Right renal cortex interstitium (tissue), 3 donors: ENCODE measurements at regions not wholly inside any gene's neighbourhood (a gene's known extent, or its start where the extent isn't known, plus 50 kb on each side); places are given as distances from the start of the nearest gene placed in this dataset.

Experiments
- DNase-seq, 3 donors: peaks; one replicate each; pipeline ENCODE4 v3.0.0-alpha.2; 2013; ENCODE audit warnings: low read depth in 3 of 3, low spot score in 2 of 3

DNA sequence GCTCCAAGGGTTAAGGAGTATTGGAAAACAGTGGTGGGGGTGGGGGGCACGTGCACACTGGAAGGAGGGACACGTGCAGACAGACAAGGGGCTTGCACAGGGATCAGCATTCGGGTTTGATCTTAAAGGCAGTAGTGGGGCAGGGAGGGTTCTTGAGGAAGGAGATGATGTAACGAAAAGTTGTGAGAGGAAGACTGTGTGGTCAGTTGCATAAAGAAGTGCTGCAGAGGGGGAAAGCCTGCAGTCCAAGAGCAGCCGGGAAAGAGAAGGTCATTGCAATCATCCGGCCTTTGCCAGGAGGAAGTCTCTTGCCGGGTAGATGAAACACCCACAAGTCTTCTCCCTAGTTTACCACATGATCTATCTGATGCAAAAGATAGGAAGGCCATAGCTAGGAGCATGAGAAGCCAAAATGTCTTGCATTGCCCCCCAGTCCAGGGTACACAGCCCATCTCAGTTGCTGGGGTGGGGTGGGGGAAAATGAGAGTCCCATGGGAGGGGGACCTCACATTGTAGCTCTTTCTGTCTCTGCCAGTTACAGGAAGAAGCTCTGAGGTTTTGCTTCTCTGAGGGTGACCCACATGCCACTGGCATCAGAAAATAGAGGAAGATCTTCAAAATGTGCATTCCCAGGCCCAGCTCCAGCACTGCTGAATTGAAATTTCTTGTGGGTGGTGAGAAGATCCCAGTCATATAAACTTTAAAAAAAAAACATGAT lies 202.5 kb upstream of the RAB4A start:
- DNase-seq: no peak

DNA sequence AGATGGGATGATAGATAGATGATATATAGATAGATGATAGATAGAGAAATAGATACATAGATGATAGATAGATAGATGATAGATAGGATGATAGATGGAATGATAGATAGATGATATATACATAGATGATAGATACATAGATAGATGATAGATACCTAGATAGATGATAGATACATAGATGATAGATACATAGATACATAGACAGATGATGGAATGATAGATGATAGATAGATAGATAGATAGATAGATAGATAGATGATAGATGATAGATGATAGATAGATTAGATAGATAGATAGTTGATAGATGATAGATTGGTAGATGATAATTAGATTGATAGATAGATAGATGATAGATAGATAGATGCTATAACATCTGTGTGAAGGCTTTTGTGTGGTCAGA lies 201.7 kb upstream of the RAB4A start:
- DNase-seq: no peak

DNA sequence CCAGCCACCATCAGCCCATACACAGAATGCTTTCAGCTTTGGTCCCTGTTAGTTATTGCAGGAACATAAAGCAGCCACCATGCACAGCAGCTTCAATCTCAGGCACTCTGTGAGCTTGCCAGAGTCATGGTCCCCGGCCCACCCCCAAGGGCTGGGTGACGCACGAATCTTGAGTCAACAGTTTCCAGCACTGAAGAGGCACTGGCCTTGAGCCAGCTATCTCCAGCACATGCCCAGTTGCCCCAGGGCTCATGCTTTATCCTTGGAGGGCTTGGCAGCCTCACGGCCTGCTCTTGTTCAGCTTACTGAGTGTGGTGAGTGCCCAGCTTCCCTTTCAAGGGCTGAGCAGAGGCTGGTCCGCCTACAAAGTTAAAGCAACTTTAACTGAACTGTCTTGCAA lies 200.7 kb upstream of the RAB4A start:
- no peak for DNase-seq

- DNase-seq: no peak
Observed at GRCh38 chr1:229073251-229073650, 197.7 kb upstream of the RAB4A start.

DNA sequence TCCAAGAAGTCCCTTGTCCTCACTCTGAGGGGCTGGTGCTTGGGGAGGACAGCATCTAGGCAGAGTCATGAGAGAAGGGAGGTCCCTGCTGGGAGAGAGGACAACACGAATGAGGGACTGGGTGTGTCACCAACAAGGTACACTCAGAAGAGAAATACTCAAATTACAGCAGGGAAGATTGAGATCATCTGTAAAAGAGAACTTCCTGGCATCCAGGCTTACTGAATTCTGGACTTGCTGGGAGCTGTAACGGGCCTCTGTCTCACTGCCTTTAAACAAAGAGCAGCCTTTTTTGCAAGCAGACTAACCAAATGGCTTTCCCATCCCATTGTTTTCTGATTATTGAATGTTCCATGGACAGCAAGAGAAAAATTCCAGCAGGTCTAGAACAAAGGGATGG lies 195.7 kb upstream of the RAB4A start:
- DNase-seq: no peak

DNA sequence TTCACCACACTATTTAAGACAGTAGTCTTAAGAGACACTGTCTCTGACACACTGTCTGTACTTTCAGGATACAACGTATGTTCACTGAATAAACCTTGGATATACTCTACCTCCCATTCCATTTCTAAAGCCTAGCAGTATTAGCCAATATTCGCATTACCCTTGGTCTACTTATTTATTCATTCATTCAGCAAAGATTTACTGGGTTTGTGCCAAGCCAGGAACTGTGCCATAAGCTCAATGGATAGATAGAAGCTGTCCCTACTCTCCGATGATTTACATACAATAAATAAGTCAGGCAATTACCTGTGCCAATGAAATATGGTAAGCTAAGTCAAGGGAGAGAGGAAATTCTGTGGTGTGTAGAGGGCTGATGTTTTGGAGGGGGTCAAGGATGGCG lies 195.2 kb upstream of the RAB4A start:
- no peak for DNase-seq

DNA sequence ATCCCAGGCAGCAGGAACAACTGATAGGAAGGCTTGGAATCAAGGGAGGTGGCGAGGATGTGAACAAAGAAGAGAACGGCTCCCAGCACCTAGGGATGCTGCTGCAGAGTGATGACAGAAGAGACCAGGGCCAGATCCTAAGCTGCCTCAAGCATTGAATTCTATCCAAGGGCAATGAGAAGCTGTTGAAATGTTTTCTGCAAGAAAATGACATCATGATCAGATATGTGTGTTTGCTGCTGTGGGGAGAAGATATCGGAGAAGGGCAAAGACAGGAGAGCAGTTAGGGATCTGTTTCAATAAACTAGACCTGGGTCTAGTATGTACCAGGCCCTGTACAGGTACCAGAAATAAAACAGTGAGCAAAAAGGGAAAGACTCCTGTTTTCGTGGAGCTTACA lies 194.7 kb upstream of the RAB4A start:
- DNase-seq: no peak

DNA sequence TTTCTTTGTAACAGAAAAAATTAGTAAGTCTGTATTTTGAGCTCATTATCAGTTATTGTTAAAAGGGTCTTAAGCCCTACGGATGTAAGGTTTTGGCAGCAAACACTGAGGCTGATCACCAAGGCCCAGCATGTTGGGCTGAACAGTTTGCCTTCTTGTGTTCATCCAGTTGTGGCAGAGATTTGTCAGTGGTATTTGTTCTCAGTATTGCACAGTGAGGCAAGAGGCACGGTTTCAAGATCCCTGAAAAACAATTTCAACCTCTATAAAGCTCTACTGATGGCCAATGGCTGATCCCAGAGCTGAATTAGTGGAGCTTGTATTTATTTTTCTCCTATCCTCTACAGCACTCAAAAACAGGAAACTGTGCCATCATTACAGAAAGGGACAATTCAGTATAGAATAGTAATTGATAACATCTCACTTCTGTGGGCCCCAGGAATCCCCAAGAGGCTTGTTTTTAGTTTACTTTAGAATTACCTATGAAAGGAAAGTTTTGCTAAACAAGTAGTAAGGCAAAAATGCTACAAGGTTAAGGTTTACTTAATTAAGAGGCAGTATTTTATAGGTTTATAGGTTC lies 191.8 kb upstream of the RAB4A start:
- DNase-seq: no peak

DNA sequence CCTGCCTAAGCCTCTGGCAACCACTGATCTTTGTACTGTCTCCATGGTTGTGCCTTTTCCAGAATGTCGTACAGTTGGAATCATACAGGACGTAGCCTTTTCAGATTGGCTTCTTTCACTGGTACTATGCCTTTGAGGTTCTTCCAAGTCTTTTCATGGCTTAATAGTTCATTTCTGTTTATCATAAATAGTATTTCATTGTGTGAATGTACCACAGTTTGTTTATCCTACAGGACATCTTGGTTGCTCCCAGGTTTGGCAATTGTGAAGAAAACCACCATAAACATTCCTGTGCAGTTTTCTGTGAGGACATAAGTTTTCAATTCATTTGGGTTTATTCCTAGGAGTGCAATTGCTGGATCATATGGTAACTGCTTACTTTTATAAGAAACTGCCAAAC lies 190.6 kb upstream of the RAB4A start:
- DNase-seq: no peak

GRCh38 chr1:229085291-229085690 lies 185.6 kb upstream of the RAB4A start:
- DNase-seq: no peak

DNA sequence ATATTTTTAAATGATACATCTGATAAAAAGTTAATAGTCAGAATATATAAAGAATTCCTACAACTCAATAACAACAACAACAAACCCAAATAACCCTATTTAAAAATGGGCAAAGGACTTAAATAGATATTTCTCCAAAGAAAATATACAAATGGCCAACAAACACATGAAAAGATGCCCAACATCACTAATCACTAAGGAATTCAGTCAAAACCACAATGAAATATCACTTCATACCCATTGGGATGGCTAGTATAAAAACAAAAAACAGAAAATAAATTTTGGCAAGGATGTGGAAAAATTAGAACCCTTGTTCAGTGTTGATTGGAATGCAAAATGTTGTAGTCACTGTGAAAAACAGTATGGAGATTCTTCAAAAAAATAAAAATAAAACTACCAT lies 184.8 kb upstream of the RAB4A start:
- DNase-seq: no peak

- DNase-seq: no peak
Observed at GRCh38 chr1:229086686-229087085, 184.2 kb upstream of the RAB4A start.

DNA sequence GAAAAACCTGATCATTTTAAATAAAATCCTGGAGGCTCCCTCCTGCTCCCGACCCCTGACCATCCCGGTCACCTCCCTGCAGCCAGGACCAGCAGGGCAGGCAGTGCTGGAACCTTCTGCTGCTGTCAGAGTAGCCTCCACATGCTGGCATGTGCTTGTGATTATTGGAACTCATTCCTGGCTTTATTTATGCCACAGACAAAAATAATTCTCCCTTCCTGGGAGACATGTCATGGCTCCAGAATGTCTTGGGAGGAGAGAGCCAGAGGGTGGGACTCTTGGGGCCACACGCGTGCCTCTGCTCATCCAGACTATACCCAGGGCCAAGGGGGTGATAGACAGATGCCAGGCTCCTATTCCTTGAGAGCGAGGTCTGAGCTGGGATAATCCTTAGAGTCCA lies 183.6 kb upstream of the RAB4A start:
- DNase-seq: no peak

- DNase-seq: no peak
Observed at GRCh38 chr1:229087906-229088305, 183.0 kb upstream of the RAB4A start.

DNA sequence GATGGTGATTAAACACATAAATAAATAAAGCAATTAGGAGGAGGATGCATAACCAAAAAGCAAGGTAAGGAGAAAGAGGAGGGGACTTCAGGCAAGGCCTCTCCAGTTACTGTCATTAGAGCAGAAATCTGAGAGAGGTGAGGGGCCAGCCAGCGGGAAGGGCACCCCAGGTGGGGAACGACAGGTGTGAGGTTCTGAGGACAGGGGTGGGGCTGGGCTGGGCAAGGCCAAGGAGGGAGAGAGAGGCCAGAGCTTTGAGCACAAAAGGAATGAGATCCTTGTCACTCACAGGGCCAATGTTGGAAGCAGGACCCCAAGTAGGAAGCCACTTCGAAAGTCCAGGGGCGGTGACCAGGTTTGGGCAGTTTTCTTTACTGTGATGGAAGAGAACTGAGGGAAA lies 182.2 kb upstream of the RAB4A start:
- no peak for DNase-seq

- no peak for DNase-seq
Observed at GRCh38 chr1:229089586-229090208, 181.2 kb upstream of the RAB4A start.

- DNase-seq: no peak
Observed at GRCh38 chr1:229091721-229092136, 179.2 kb upstream of the RAB4A start.

DNA sequence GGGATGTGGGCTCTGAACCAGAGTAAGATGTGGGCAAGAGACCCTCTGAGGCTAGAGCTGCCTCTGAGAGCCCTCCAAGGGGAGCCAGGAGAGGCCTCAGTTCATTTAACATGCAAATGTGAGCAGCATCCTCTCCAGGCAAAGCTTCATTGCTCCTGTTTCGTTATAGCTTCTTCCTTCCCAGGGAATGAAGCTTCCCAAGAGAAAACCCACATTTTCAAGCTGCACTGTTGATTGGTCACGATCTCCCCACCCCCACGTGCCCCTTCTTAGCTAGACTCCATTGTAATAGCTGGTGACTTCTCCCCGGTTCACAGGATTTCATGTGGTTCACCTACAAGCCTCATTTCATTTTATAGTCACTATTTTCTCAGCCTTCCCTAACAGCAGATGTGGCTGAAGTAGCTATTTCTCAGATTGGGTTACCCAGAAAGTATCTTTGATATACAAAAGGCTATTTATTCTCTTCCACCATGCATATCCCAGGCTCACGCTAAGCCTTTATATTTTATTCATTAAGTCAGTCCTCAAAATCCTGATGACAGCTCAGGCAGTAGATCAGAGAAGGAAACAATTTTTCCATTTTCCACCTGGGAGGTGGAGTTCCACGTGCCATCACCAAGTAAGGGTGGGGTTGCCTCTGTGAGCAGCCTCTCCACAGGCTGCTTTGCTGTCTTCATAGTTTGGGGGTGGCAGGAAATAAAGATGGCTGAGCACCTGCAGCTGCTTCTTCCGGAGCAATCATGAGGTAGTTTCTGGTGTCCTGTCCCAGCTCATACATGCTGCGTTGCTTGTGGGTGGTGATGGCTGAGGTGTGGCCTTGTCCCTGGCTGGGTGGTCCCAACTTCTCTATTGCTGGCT lies 178.3 kb upstream of the RAB4A start:
- peak in 2 of 3 donors; percentile 61 to 75 for DNase-seq

GRCh38 chr1:229093238-229093540 lies 177.7 kb upstream of the RAB4A start:
- no peak for DNase-seq

DNA sequence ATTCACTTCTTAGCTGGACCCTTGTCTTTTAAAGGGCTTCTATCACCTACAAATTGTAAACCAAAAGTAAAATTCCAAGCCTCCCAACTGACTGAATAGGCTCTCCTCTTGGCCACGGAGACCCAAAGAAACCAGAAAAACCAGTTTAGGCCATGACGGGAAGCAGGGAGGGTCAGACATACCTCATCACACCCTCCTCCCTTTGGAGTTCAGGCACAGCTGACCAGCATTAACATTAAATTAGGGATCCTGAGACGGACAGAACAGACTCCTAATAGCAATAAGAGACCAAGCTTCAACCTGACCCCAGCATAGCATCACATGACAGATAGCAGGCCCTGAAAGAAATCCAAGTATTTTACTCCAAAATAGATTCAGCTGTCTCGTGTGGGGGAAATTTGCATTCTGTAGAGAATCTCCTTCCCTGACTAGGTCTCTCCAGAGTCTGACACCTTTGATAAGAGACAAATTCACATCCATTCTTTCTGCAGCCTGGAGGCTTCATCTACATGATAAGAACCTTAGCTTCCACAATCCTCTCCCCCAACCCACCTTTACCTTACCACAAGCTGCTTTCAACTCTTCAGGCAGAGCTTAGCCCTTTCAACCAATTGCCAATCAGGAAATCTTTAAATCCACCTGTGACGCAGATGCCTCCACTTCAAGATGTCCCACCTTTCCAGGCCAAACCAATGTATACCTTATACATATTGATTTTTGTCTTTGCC lies 177.1 kb upstream of the RAB4A start:
- DNase-seq: no peak
